ENCODE measurements at regions not wholly inside any gene's neighbourhood (a gene's known extent, or its start where the extent isn't known, plus 50 kb on each side); places are given as distances from the start of the nearest gene placed in this dataset.

- intact Hi-C loops (cut with DNase I), result no loop called here
- TF ChIP-seq POLR2A (IDR thresholded peaks at IDR 0.05) (no peak), CTCF (IDR thresholded peaks at IDR 0.05) (no peak)
- H3K27ac ChIP-seq, result no peak overlapping the region
- no peak for DNase-seq
- no peak overlapping the region for H3K4me3 ChIP-seq
- no peaks in the 10 kb centered on the region for H3K27me3 ChIP-seq
- H3K4me1 ChIP-seq (replicated peaks in 1 of 2), result no peaks in the 10 kb centered on the region
- H3K9me3 ChIP-seq (replicated peaks in 1 of 3), result no peaks in the 10 kb centered on the region
- 78 to 90% (median 82%) methylated on average over 3 of the region's 3 CpGs for WGBS, 4 donors
- H3K36me3 ChIP-seq (replicated peaks in 1 of 2), result no peaks in the 10 kb centered on the region
Measured at GRCh38 chr5:19369048-19369447, 619.0 kb downstream of the CDH18 start.

GRCh38 chr5:19369561-19369960 is 618.4 kb downstream of the CDH18 start:
- no peaks in the 10 kb centered on the region for H3K27me3 ChIP-seq
- H3K27ac ChIP-seq, result no peak overlapping the region
- TF ChIP-seq POLR2A (IDR thresholded peaks at IDR 0.05) (no peak), CTCF (IDR thresholded peaks at IDR 0.05) (no peak)
- H3K36me3 ChIP-seq (replicated peaks in 1 of 2), result no peaks in the 10 kb centered on the region
- H3K9me3 ChIP-seq (replicated peaks in 1 of 3), result no peaks in the 10 kb centered on the region
- 76 to 93% (median 88%) methylated on average over 4 of the region's 4 CpGs for WGBS, 4 donors
- H3K4me3 ChIP-seq, result no peak overlapping the region
- DNase-seq, result no peak
- H3K4me1 ChIP-seq (replicated peaks in 1 of 2), result no peaks in the 10 kb centered on the region
- intact Hi-C loops (cut with DNase I), result no loop called here

GRCh38 chr5:19370655-19371386 is 617.2 kb downstream of the CDH18 start:
- DNase-seq, result no peak
- no peak overlapping the region for H3K4me3 ChIP-seq
- H3K9me3 ChIP-seq (replicated peaks in 1 of 3), result no peaks in the 10 kb centered on the region
- no peak overlapping the region for H3K27ac ChIP-seq
- no peaks in the 10 kb centered on the region for H3K27me3 ChIP-seq
- TF ChIP-seq CTCF (IDR thresholded peaks at IDR 0.05) (no peak), POLR2A (IDR thresholded peaks at IDR 0.05) (no peak)
- no peaks in the 10 kb centered on the region for H3K4me1 ChIP-seq (replicated peaks in 1 of 2)
- H3K36me3 ChIP-seq (replicated peaks in 1 of 2), result no peaks in the 10 kb centered on the region
- intact Hi-C loops (cut with DNase I), result no loop called here
- WGBS, 4 donors, result 62 to 72% (median 70%) methylated on average over 2 of the region's 2 CpGs

GRCh38 chr5:19388391-19388790 is 599.6 kb downstream of the CDH18 start:
- Histone ChIP-seq H3K4me1 (replicated peaks in 1 of 2) (no peaks in the 10 kb centered on the region), H3K4me3 (no peak overlapping the region), H3K27ac (no peak overlapping the region), H3K27me3 (no peaks in the 10 kb centered on the region), H3K36me3 (replicated peaks in 1 of 2) (no peaks in the 10 kb centered on the region), H3K9me3 (replicated peaks in 1 of 3) (no peaks in the 10 kb centered on the region)
- intact Hi-C loops (cut with DNase I), result no loop called here
- no peak for DNase-seq
- no peak for TF ChIP-seq CTCF (IDR thresholded peaks at IDR 0.05)
- no peak for TF ChIP-seq POLR2A (IDR thresholded peaks at IDR 0.05)
- 74 to 87% (median 79%) methylated on average over 7 of the region's 7 CpGs for WGBS, 4 donors

Measured in adrenal gland (tissue), 9 donors.